Calu3 (cell line): ENCODE measurements at regions not wholly inside any gene's neighbourhood (a gene's known extent, or its start where the extent isn't known, plus 50 kb on each side); places are given as distances from the start of the nearest gene placed in this dataset.

Experiments used
- BruUV-seq: library from RNA; stranded (reverse); fragments of 400-500 nt; replicated peaks from 2 replicates; lab custom pipeline; 2021; lab: Mats Ljungman, UMichigan
- CTCF ChIA-PET: fragments of 300-600 bp; sonication (Branson Sonifier 250); formaldehyde crosslinking; loops from one replicate; lab custom pipeline; 2022; ENCODE audit warnings: antibody characterized with exemption; lab: Charles Lee
- DNase-seq: peaks from one replicate; pipeline ENCODE4 v3.0.0; 2022
- H3K27ac Mint-ChIP-seq: one replicate; pipeline ENCODE4 v1.8.0; 2022; ENCODE audit warnings: mixed read lengths; ENCODE audit not compliant: unreplicated experiment
- H3K27me3 Mint-ChIP-seq: one replicate; pipeline ENCODE4 v1.8.0; 2022; ENCODE audit warnings: mixed read lengths; ENCODE audit not compliant: unreplicated experiment
- H3K36me3 Mint-ChIP-seq: one replicate; pipeline ENCODE4 v1.8.0; 2022; ENCODE audit warnings: mild to moderate bottlenecking, moderate library complexity, mixed read lengths; ENCODE audit not compliant: insufficient read depth, unreplicated experiment
- H3K4me1 Mint-ChIP-seq: one replicate; pipeline ENCODE4 v1.8.0; 2022; ENCODE audit warnings: mild to moderate bottlenecking, low read depth, mixed read lengths; ENCODE audit not compliant: unreplicated experiment
- H3K4me3 Mint-ChIP-seq: one replicate; pipeline ENCODE4 v1.8.0; 2022; ENCODE audit warnings: mild to moderate bottlenecking, low read depth, moderate library complexity, mixed read lengths; ENCODE audit not compliant: unreplicated experiment
- H3K9me3 Mint-ChIP-seq: one replicate; pipeline ENCODE4 v1.8.0; 2022; ENCODE audit warnings: low read depth, mixed read lengths; ENCODE audit not compliant: unreplicated experiment
- intact Hi-C: fragments of 100-400 bp; cut with micrococcal nuclease; formaldehyde crosslinking; loops from one replicate; pipeline ENCODE4 v1.10.0; 2022; ENCODE audit not compliant: unreplicated experiment
- TF ChIP-seq, protein P1 (sequence below): fragments of 200-600 bp; IDR thresholded peaks from one replicate; pipeline ENCODE4 v1.8.0; 2022; ENCODE audit warnings: antibody characterized with exemption; ENCODE audit not compliant: unreplicated experiment

DNA sequence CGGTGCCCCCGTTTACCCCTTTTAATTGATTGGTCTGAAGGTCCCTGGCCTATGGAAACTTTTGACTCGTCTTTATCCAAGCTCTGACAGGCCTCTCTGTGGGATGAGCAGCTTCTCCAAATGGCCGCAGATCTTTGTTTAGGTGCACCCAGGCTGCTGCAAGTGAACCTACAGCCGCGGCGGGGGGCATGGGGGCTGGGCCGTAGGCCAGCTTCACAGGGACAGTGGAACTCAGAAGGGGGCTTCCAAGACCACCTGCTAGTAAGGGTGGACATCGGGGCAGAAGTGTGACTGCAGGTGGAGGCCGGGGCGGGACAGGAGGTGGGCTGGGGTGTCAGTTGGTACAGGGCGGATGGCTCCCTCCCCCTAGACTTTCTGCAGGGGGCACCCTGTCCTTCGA is 257.5 kb downstream of the SIPA1L2 start:
- Mint-ChIP-seq H3K36me3 (no peaks in the 10 kb centered on the region), H3K27me3 (no peaks in the 10 kb centered on the region), H3K27ac (no peak overlapping the region), H3K9me3 (peaks cover 12% of the 10 kb centered on the region), H3K4me1 (no peaks in the 10 kb centered on the region), H3K4me3 (no peak overlapping the region)
- no TSS peak for BruUV-seq
- intact Hi-C loops, result no loop called here
- CTCF ChIA-PET, result no interaction called here
- TF ChIP-seq, protein P1, sequence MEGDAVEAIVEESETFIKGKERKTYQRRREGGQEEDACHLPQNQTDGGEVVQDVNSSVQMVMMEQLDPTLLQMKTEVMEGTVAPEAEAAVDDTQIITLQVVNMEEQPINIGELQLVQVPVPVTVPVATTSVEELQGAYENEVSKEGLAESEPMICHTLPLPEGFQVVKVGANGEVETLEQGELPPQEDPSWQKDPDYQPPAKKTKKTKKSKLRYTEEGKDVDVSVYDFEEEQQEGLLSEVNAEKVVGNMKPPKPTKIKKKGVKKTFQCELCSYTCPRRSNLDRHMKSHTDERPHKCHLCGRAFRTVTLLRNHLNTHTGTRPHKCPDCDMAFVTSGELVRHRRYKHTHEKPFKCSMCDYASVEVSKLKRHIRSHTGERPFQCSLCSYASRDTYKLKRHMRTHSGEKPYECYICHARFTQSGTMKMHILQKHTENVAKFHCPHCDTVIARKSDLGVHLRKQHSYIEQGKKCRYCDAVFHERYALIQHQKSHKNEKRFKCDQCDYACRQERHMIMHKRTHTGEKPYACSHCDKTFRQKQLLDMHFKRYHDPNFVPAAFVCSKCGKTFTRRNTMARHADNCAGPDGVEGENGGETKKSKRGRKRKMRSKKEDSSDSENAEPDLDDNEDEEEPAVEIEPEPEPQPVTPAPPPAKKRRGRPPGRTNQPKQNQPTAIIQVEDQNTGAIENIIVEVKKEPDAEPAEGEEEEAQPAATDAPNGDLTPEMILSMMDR, result no peak
- DNase-seq, result no peak

- H3K27me3 Mint-ChIP-seq, result no peaks in the 10 kb centered on the region
- H3K4me3 Mint-ChIP-seq, result no peak overlapping the region
- no TSS peak for BruUV-seq
- peaks cover 13% of the 10 kb centered on the region for H3K9me3 Mint-ChIP-seq
- H3K4me1 Mint-ChIP-seq, result no peaks in the 10 kb centered on the region
- H3K27ac Mint-ChIP-seq, result no peak overlapping the region
- TF ChIP-seq, protein P1, result no peak
- no peak for DNase-seq
- no peaks in the 10 kb centered on the region for H3K36me3 Mint-ChIP-seq
- CTCF ChIA-PET, result no interaction called here
- intact Hi-C loops, result no loop called here
Observed at GRCh38 chr1:232369451-232370296, 260.3 kb downstream of the SIPA1L2 start.

GRCh38 chr1:232368821-232369321 is 261.1 kb downstream of the SIPA1L2 start:
- Mint-ChIP-seq H3K4me1 (no peaks in the 10 kb centered on the region), H3K27me3 (no peaks in the 10 kb centered on the region), H3K27ac (no peak overlapping the region), H3K4me3 (no peak overlapping the region), H3K36me3 (no peaks in the 10 kb centered on the region), H3K9me3 (peaks cover 13% of the 10 kb centered on the region)
- no TSS peak for BruUV-seq
- no peak for DNase-seq
- TF ChIP-seq, protein P1, result no peak
- CTCF ChIA-PET, result no interaction called here
- intact Hi-C loops, result no loop called here

GRCh38 chr1:232367293-232367692 is 262.6 kb downstream of the SIPA1L2 start:
- H3K4me1 Mint-ChIP-seq, result no peaks in the 10 kb centered on the region
- no TSS peak for BruUV-seq
- H3K36me3 Mint-ChIP-seq, result no peaks in the 10 kb centered on the region
- TF ChIP-seq, protein P1, result no peak
- CTCF ChIA-PET, result interaction anchor here (0.6 kb wide), 1 partner anchor 482 kb away, joined by 3 read pairs; no protein-coding TSS in a partner anchor
- no peak for DNase-seq
- H3K27ac Mint-ChIP-seq, result no peak overlapping the region
- intact Hi-C loops, result no loop called here
- no peak overlapping the region for H3K4me3 Mint-ChIP-seq
- no peaks in the 10 kb centered on the region for H3K27me3 Mint-ChIP-seq
- peaks cover 13% of the 10 kb centered on the region for H3K9me3 Mint-ChIP-seq
